Fibroblast of skin of right biceps (primary cell): ENCODE measurements at regions not wholly inside any gene's neighbourhood (a gene's known extent, or its start where the extent isn't known, plus 50 kb on each side); places are given as distances from the start of the nearest gene placed in this dataset.
"Not testable (repeated sequence)": the region's sequence is repeated elsewhere in the genome, so short reads cannot be mapped to it uniquely, and the experiment has no call there.

Experiments used
- DNase-seq: peaks from one replicate; pipeline ENCODE4 v3.0.0-alpha.2; 2013

- no peak for DNase-seq
Observed at GRCh38 chr6:51062166-51062722, 243.6 kb downstream of the TFAP2B start.

- no peak for DNase-seq
Observed at GRCh38 chr6:51077821-51078518, 259.3 kb downstream of the TFAP2B start.

GRCh38 chr6:51090343-51090742, 271.7 kb downstream of the TFAP2B start:
- no peak for DNase-seq

- DNase-seq: no peak
Observed at GRCh38 chr6:51093871-51094270, 275.2 kb downstream of the TFAP2B start.

GRCh38 chr6:51094271-51094670, 275.6 kb downstream of the TFAP2B start:
- no peak for DNase-seq

- no peak for DNase-seq
Observed at GRCh38 chr6:51098246-51098645, 279.6 kb downstream of the TFAP2B start.

- DNase-seq: peak; percentile 18
Observed at GRCh38 chr6:51098791-51099190, 280.1 kb downstream of the TFAP2B start.

- no peak for DNase-seq
Observed at GRCh38 chr6:51099201-51099600, 280.5 kb downstream of the TFAP2B start.

GRCh38 chr6:51105357-51105756, 286.7 kb downstream of the TFAP2B start:
- peak; percentile 1 for DNase-seq

- no peak for DNase-seq
Observed at GRCh38 chr6:51107769-51108203, 289.1 kb downstream of the TFAP2B start.

GRCh38 chr6:51108563-51109234, 290.0 kb downstream of the TFAP2B start:
- no peak for DNase-seq

GRCh38 chr6:51112731-51113130, 294.1 kb downstream of the TFAP2B start:
- DNase-seq: peak; percentile 9

- DNase-seq: no peak
Observed at GRCh38 chr6:51116723-51117122, 298.1 kb downstream of the TFAP2B start.

GRCh38 chr6:51118792-51119191, 300.1 kb downstream of the TFAP2B start:
- no peak for DNase-seq

GRCh38 chr6:51120016-51120415, 301.3 kb downstream of the TFAP2B start:
- DNase-seq: no peak

GRCh38 chr6:51121380-51121976, 302.8 kb downstream of the TFAP2B start:
- DNase-seq: not testable (repeated sequence)

GRCh38 chr6:51129043-51129442, 310.4 kb downstream of the TFAP2B start:
- DNase-seq: no peak

GRCh38 chr6:51137777-51138176, 319.1 kb downstream of the TFAP2B start:
- DNase-seq: no peak

- no peak for DNase-seq
Observed at GRCh38 chr6:51139950-51140385, 321.3 kb downstream of the TFAP2B start.

- no peak for DNase-seq
Observed at GRCh38 chr6:51141080-51141479, 322.4 kb downstream of the TFAP2B start.

- DNase-seq: peak; percentile 28
Observed at GRCh38 chr6:51147756-51148155, 329.1 kb downstream of the TFAP2B start.

- DNase-seq: no peak
Observed at GRCh38 chr6:51152594-51152993, 333.9 kb downstream of the TFAP2B start.

GRCh38 chr6:51153109-51153508, 334.4 kb downstream of the TFAP2B start:
- no peak for DNase-seq

GRCh38 chr6:51154925-51155324, 336.3 kb downstream of the TFAP2B start:
- DNase-seq: not testable (repeated sequence)
